Hematopoietic multipotent progenitor cell treated with erythropoietin and hydrocortisone succinate and interleukin-3 and kit ligand, for 4 days (in vitro differentiated cells): ENCODE measurements at regions not wholly inside any gene's neighbourhood (a gene's known extent, or its start where the extent isn't known, plus 50 kb on each side); places are given as distances from the start of the nearest gene placed in this dataset.
"Not testable (repeated sequence)": the region's sequence is repeated elsewhere in the genome, so short reads cannot be mapped to it uniquely, and the experiment has no call there.

Experiments
- DNase-seq: peaks from one replicate; pipeline ENCODE4 v3.0.0-alpha.2; 2015

- peak; percentile 9 for DNase-seq
These were observed 1411.5 kb downstream of the SLITRK5 start for GRCh38 chr13:89082623-89083022.

- not testable (repeated sequence) for DNase-seq
These were observed 1416.9 kb downstream of the SLITRK5 start for GRCh38 chr13:89088107-89088506.

DNA sequence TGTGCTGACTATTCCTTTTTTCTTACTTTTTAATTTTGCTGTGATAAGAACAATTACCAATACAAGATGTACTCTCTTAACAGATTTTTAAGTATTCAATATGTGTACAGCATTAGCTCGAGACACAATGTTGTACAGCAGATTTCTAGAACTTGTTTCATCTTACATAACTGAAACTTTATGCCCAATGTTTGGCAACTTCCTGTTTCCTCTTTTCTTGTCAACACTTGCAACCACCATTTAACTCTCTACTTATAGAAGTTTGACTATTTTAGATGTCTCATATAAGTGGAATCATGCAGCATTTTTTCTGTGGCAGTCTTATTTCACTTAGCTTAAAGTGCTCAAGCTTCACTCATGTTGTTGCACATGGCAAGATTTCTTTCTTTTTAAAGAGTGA lies 1426.8 kb downstream of the SLITRK5 start:
- peak; percentile 22 for DNase-seq

- no peak for DNase-seq
These were observed 1442.6 kb downstream of the SLITRK5 start for GRCh38 chr13:89113744-89114143.

DNA sequence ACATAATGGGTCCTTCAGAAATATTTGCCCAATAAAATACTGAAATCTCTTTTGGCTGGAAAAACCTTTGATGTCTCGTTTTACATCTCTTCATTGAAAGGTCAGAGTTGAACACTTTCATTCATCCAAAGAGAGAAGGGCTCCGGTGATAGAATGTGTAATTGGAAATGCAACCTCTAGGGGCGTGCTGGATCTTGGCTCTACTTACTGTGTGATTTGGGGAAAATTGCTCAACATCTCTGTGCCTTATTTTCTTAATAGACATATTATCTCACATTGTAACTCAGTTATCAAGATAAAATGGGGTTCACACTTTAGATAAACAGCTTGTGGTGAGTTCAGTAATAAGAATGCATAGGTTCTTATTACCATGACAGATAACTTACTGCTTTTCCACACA lies 1444.1 kb downstream of the SLITRK5 start:
- no peak for DNase-seq

GRCh38 chr13:89136678-89137077 lies 1465.5 kb downstream of the SLITRK5 start:
- DNase-seq: no peak

GRCh38 chr13:89150362-89150761 lies 1479.2 kb downstream of the SLITRK5 start:
- peak; percentile 7 for DNase-seq

GRCh38 chr13:89153941-89154340 lies 1482.8 kb downstream of the SLITRK5 start:
- DNase-seq: no peak

- DNase-seq: no peak
These were observed 1491.9 kb downstream of the SLITRK5 start for GRCh38 chr13:89163096-89163495.

GRCh38 chr13:89165685-89166084 lies 1494.5 kb downstream of the SLITRK5 start:
- no peak for DNase-seq

DNA sequence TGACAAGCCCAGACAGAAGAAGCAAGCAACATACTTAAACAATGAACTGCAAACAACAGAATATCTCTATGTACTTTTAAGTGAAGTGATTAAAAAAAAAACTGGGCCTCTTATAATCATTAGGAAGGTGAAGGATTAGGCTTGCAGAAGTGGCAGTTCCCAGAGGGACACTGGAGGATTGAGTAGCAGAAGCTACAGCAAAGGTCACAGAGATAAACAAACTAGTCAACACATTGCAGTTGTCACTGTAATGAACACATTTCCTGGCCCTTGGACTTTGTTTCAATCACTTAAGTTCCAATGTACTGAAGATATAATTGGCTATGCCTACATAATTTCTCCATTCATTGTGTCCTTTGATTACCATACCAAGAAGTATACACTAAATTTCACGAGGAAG lies 1498.8 kb downstream of the SLITRK5 start:
- DNase-seq: no peak

- DNase-seq: no peak
These were observed 1509.9 kb downstream of the SLITRK5 start for GRCh38 chr13:89181041-89181440.

- DNase-seq: no peak
These were observed 1528.0 kb downstream of the SLITRK5 start for GRCh38 chr13:89199138-89199537.

- DNase-seq: no peak
These were observed 1533.3 kb downstream of the SLITRK5 start for GRCh38 chr13:89204435-89204834.

DNA sequence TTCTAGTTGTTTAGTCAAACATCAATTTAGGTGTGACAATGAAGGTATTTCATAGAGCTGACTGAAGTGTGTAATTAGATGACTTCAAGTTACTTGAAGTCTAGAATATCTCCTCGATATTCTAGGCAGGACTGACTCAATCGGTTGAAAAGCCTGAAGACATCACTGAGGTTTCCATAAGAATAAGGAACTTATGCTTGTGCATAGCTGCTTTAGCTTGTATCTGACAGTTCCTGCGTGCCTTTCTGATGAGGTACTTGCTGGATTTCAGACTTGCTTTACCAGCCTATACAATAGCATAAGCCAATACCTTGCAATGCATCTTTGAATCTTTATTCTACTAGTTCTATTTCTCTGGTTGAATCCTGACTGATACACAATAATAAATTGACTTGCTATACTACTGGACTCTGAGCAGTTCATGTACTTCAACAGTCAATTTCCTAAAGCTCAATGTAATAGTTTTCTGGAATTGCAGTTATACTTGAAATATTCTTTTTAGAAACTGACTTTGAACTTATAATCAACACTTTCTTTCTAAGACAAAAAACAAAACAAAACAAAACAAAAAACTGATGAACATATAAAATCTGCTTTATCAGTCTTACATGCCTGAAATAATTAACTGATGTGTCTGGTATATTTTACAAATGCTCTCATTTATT lies 1534.8 kb downstream of the SLITRK5 start:
- DNase-seq: no peak

DNA sequence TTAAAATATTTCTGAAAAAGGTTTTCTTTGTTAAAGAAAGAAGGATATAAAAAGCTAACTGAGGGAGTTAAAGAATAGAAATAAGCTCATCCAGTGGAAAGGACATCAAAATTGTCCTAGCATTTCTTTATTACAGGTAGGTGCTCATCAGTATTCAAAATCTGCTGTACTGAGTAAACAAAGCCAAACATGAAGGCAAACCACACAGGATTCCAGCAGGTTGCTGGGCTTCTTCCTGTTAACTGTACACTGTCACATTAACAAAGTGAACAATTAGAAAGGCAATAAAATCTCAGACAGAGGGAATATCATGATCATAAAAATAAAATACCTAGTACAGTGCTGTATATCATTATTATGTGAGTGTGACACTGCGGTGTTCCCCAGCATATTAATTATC lies 1541.0 kb downstream of the SLITRK5 start:
- no peak for DNase-seq

DNA sequence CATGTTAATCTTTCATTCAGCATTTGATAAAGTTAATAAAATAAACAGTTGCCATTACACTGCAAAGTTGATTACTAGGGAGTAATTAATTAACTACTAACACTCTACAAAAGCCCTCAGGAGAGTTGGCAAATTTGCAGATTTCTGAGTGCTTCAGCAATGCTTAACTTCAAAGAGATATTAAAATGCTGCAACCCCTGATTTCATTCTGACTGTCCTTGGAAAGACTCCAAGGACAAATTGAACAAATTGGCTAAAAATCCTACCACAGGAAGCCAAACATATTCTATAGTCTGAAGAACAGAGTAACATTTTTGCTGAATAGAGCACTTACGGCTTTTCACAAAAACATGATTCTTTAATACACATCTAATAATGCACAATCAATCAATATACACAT lies 1543.0 kb downstream of the SLITRK5 start:
- DNase-seq: no peak

DNA sequence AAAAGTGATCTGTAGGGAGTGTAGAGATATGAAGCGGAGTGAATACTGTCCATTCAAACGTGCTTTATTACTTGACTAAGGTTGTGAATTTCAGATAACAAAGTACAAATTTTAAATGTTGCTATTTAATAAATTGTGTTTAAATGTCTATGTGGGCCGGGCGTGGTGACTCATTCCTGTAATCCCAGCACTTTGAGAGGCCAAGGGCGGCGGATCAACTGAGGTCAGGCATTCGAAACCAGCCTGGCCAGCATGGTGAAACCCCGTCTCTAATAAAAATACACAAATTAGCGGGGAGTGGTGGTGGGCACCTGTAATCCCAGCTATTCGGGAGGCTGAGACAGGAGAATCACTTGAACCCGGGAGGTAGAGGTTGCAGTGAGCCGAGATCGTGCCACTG lies 1544.1 kb downstream of the SLITRK5 start:
- not testable (repeated sequence) for DNase-seq

DNA sequence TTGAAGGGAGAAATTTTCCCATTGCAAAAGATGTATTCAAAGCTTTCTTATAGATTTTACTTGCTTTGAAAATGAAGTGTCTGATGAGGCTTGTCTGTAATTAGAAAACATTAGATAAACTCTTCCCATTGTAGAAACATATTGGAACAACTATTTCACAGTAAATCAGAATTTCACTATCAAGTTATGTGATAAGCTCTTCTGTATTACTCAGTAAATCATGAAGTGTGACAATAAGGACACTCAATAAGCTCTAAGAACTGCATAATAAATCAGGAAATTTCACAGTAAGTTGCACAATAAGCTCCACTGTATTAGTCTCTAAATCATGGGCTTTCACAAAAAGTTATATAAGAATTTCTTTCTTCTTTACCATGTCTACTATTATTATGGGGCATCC lies 1546.6 kb downstream of the SLITRK5 start:
- DNase-seq: no peak

GRCh38 chr13:89221557-89222158 lies 1550.5 kb downstream of the SLITRK5 start:
- DNase-seq: no peak

DNA sequence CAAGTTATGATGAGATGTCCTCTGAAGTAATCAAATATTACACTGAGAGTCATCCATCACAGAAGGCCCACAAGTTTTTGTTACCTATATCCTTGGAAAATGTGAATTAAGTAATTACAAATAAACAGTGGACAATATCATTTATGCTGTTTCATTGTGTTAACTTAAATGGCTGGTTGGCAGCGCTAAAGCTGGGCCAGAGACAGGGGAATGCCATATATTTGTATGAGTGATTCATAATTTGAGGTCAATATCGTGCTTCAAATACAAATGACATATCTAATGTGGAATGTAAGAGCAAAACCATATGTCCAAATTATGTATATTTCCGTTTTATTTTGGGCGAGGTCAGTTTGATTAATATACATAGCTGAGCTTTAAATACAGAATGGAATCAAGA lies 1556.2 kb downstream of the SLITRK5 start:
- no peak for DNase-seq

DNA sequence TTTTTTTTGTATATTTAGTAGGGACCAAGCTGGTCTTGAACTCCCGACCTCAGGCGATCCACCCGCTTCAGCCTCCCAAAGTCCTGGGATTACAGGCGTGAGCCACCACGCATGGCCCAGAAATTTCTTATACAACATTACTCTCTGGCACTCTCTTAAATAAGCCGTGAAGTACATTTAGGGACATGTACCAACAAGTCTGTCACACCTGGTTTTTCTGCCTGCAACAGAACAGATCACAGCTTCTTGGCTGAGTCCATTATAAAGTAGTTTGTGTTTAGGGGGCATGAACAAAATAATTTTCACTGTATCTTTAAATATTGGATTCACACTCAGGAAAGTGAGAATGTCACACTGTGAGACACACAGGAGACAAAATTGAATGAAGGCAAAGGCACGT lies 1567.3 kb downstream of the SLITRK5 start:
- no peak for DNase-seq

DNA sequence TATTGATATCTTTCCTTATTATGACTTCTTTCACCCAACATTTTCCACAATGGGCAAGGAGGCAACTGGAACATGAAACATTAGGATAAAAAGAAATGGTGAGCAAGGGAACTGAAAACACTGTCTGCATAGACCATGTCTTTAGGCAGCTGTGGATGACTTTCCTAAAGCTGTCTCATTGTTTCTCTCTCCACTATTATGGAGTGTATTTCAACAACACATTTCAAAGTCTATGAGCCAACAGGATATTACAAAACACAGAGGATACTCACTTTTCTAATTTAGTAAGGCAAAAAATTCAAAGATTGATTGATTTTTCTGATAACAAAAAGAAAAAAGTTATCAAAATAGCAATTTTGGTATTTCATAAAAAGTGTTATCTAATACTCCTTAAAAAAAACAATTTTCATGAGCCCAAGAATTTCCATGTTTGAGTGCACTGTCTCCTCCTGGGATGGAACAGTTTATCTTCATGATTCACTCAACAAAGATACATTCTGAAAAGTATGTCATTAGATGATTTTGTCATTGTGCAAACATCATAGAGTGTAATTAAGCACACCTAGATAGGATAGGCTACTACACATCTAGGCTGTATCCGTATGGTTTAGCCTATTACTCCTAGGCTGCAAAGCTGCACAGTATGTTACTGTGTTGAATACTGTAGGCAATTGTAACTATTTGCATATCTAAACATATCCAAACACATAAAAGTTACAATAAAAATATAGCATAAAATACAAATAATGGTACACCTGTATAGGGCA lies 1568.4 kb downstream of the SLITRK5 start:
- DNase-seq: no peak

DNA sequence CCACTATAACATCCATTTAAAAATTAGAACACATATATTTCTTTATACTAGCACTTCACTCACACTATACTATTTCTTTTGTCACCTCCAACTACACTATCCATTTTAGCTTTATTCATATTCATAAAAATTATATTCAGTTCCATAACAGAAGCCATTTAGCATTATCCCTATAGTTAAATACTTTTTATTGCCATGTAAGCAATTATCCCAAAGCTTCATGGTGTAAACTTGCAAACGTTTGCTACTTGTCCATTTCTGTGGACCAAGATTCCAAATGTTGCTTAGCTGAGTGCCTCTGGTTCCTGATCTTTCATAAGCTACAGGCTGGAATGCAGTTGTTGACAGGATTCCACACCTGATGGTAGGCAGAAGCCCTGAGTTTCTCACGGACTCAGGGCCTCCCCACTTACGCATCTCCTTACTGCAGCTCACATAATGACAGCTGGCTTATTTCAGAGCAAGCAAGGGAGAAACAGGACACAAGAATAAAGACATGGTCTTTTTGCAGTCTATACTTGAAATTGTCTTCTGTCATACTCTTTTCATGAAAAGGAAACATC lies 1584.8 kb downstream of the SLITRK5 start:
- DNase-seq: no peak
